Neural crest cell (in vitro differentiated cells): ENCODE measurements at regions not wholly inside any gene's neighbourhood (a gene's known extent, or its start where the extent isn't known, plus 50 kb on each side); places are given as distances from the start of the nearest gene placed in this dataset.
"Not testable (repeated sequence)": the region's sequence is repeated elsewhere in the genome, so short reads cannot be mapped to it uniquely, and the experiment has no call there.

Experiments used
- DNase-seq: peaks from one replicate; pipeline ENCODE4 v3.0.0; 2021; ENCODE audit warnings: low read depth, mixed read lengths, low spot score
- H3K27ac Mint-ChIP-seq: one replicate; pipeline ENCODE4 v1.8.0; 2021; ENCODE audit warnings: mild to moderate bottlenecking, mixed read lengths; ENCODE audit not compliant: unreplicated experiment
- H3K27me3 Mint-ChIP-seq: 2 replicates; pipeline ENCODE4 v1.8.0; 2021; ENCODE audit warnings: low read depth, mild to moderate bottlenecking, mixed read lengths
- H3K36me3 Mint-ChIP-seq: 2 replicates; pipeline ENCODE4 v1.8.0; 2021; ENCODE audit warnings: low read depth, mild to moderate bottlenecking, mixed read lengths
- H3K4me1 Mint-ChIP-seq: 2 replicates; pipeline ENCODE4 v1.8.0; 2021; ENCODE audit warnings: mixed read lengths
- H3K4me3 Mint-ChIP-seq: one replicate; pipeline ENCODE4 v1.8.0; 2021; ENCODE audit warnings: mild to moderate bottlenecking, mixed read lengths
- H3K9me3 Mint-ChIP-seq: 2 replicates; pipeline ENCODE4 v1.8.0; 2021; ENCODE audit warnings: mixed read lengths
- TF ChIP-seq, protein P1 (sequence below): fragments of 200-600 bp; sonication (generic); conservative IDR thresholded peaks from 2 replicates; pipeline ENCODE4 v1.5.0; 2021; ENCODE audit warnings: antibody characterized with exemption, mild to moderate bottlenecking

DNA sequence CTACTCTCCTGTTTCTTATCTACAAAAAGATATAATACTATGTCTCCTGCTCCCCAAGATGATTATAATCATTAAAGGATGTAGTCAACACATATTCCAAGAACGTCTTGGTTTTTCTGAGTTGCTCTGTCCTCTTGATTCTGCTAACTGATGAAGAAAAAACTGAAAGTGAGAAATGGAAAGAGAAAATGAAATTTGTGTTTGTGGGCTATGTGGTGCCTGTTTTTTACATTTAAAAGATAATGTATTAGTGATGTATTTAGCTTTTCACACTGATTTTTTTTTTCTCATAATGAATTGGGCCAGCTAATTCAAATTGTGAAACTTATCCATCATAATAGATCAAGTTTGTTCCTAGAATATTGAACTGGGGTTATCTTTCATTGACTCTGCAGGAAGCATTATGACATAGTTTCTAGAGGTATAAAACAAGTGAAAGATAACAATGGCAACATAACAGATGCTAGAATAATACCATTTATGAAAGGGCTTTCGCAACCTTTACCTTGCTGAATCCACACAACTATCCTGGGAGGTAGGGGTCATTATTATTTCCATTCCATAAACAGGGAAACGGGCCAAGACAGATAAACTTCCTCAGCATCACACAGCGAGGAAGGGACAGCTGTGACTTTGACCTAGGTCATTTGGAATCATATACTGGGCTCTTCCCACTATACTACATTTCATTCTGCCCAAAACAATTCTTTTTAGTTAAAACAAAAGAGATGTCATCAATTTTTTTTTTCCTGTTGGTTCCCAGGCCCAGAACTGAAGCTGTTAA, 336.7 kb downstream of the GJA1 start:
- Mint-ChIP-seq H3K4me1 (peaks cover 11% of the 10 kb centered on the region), H3K9me3 (no peaks in the 10 kb centered on the region), H3K27ac (no peak overlapping the region), H3K36me3 (no peaks in the 10 kb centered on the region), H3K27me3 (no peaks in the 10 kb centered on the region), H3K4me3 (no peak overlapping the region)
- no peak for DNase-seq
- TF ChIP-seq, protein P1, sequence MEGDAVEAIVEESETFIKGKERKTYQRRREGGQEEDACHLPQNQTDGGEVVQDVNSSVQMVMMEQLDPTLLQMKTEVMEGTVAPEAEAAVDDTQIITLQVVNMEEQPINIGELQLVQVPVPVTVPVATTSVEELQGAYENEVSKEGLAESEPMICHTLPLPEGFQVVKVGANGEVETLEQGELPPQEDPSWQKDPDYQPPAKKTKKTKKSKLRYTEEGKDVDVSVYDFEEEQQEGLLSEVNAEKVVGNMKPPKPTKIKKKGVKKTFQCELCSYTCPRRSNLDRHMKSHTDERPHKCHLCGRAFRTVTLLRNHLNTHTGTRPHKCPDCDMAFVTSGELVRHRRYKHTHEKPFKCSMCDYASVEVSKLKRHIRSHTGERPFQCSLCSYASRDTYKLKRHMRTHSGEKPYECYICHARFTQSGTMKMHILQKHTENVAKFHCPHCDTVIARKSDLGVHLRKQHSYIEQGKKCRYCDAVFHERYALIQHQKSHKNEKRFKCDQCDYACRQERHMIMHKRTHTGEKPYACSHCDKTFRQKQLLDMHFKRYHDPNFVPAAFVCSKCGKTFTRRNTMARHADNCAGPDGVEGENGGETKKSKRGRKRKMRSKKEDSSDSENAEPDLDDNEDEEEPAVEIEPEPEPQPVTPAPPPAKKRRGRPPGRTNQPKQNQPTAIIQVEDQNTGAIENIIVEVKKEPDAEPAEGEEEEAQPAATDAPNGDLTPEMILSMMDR = no peak

DNA sequence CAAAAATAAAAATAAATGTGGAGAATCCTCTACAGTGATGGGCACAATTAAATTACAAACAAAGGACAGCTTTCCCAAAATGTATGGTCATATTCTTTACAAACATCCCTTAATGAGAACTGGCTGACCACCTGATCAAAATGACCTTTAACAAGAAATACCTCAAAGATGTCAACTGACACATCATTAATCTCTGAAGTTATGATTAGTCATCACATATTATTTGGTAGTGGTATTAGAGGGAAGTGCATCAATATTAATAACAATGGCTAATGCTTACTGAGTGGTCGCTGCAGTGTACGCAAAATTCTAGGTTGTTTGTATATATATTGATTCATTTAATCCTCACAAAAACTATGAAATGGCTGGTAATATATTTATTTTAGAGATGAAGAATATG, 340.6 kb downstream of the GJA1 start:
- Mint-ChIP-seq H3K9me3 (no peaks in the 10 kb centered on the region), H3K4me3 (no peak overlapping the region), H3K27ac (no peak overlapping the region), H3K4me1 (peaks cover 11% of the 10 kb centered on the region), H3K36me3 (no peaks in the 10 kb centered on the region), H3K27me3 (no peaks in the 10 kb centered on the region)
- TF ChIP-seq, protein P1 = no peak
- DNase-seq = no peak

DNA sequence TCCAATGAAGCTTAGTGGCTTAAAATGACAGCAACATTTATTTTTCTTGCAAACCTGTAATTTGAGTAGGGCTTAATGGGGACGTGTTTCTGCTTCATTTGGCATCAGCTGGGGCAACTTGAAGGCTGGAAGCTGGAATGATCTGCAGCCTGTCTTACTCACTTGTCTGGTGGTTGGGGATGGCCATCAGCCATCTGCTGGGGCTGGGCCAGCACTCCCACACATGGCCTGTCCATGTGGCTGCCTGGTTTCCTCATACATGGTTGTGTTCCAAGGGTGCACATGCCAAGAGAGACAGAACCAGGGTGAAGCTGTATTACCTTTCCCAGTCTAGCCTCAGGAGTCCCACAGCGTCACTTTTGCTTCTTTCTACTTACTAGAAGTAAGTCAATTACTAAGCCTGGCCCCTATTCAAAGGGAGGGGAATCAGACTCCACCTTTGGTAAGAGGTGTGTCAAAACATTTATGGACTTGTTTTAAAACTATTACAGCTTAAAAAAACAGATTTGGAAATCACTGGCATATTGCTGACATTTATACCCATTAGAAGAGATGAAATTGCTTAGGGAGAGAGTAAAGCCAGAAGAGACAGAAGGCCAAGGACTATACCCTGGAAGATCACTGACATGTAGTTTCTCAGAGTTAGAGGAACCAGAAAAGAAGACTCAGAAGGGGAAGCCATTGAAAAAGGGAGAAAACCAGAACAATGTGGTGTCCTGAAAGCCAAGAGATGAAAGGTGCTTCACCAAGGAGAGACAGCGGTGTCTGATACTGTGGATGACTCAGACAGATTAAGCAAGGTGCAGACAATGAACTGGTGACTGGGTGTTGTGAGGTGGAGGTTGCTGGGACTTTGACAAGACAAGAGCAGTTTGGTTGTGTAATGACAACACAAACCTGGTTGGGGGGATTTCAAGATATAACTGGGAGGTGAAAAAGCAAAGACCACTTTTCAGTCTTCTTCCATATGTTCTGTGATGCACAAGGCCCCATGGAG, 345.2 kb downstream of the GJA1 start:
- TF ChIP-seq, protein P1 = no peak
- Mint-ChIP-seq H3K4me1 (no peaks in the 10 kb centered on the region), H3K4me3 (no peak overlapping the region), H3K27me3 (no peaks in the 10 kb centered on the region), H3K9me3 (no peaks in the 10 kb centered on the region), H3K27ac (no peak overlapping the region), H3K36me3 (no peaks in the 10 kb centered on the region)
- DNase-seq = no peak

DNA sequence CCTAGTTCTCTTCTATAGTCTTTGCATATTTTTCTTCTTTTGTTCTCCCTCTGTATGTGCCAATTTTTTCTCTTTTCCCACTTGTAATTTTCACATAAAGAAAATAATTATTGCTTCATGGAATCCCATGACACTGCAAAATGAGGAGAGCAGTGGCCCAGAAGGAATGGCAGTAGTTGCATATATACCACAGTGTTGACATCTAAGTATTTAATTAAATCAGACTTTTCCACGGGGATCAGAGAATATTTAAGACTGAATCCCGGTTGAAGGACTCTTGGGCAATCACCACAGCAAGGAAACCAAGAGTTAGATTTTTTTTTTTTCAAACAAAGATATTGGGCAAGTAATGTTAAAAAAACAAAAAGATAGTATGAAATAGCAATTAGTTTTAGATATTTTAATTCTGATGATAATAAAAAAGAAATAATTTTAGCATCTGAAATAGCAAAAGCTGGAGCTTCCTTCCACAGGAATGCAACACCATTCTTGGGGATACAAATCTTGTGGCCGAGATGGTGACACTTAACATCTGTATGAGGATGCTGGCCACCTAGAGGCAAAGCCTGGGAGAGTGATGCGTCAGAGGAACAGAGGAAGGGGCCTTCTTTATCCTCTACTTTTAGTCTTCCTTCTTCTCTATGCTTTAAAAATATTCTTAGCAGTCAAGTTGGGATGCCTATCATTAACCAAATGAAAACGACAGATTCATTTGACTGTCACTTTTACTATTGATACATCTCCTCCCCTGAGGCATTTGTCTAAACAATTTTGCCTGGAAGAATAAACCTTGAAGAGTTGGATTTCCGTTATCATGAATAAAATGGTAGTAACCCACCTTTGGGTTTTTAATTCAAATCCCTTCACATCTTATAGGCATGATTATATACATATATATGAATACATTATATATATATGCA, 356.2 kb downstream of the GJA1 start:
- Mint-ChIP-seq H3K27me3 (no peaks in the 10 kb centered on the region), H3K27ac (no peak overlapping the region), H3K36me3 (no peaks in the 10 kb centered on the region), H3K9me3 (peaks cover 4% of the 10 kb centered on the region), H3K4me3 (no peak overlapping the region), H3K4me1 (no peaks in the 10 kb centered on the region)
- no peak for DNase-seq
- TF ChIP-seq, protein P1 = no peak

DNA sequence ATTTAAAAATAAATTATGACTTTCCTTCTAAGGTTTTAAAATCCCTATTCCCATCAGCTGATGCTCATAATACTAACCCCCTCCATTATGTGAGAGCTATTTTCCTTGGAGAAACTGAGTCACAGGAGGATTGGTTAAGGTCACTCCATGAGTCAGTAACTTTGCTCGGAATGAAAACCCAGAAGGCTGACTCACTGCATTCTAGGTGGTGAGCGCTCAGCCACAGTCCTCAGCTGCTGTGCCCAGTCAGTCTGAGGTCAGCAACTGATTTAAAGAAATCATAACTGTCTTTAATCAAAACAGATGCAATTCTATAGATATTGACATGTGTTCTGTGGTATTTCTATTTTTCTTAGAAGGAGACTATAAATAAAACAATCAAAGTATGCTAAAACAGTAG, 359.2 kb downstream of the GJA1 start:
- Mint-ChIP-seq H3K9me3 (peaks cover 10% of the 10 kb centered on the region), H3K27ac (no peak overlapping the region), H3K27me3 (no peaks in the 10 kb centered on the region), H3K4me1 (no peaks in the 10 kb centered on the region), H3K4me3 (no peak overlapping the region), H3K36me3 (no peaks in the 10 kb centered on the region)
- TF ChIP-seq, protein P1 = no peak
- no peak for DNase-seq

DNA sequence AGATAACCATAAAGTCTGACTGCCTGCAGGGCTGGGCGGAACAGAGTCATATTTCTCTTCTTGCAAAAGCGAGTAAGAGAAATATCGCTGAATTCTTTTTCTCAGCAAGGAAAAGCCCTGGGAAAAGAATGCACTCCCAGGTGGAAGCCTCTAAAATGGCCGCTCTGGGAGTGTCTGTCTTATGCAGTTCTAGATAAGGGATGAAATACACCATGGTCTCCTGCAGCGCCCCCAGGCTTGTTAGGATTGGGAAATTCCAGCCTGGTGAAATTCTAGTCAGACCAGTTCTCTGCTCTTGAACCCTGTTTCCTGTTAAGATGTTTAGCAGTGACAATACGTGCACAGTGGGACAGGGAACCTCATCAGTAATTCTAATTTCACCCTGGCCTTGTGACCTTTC, 362.2 kb downstream of the GJA1 start:
- not testable (repeated sequence) for H3K4me1 Mint-ChIP-seq, DNase-seq, H3K27me3 Mint-ChIP-seq, H3K4me3 Mint-ChIP-seq, H3K27ac Mint-ChIP-seq, H3K36me3 Mint-ChIP-seq
- peaks cover 19% of the 10 kb centered on the region for H3K9me3 Mint-ChIP-seq

DNA sequence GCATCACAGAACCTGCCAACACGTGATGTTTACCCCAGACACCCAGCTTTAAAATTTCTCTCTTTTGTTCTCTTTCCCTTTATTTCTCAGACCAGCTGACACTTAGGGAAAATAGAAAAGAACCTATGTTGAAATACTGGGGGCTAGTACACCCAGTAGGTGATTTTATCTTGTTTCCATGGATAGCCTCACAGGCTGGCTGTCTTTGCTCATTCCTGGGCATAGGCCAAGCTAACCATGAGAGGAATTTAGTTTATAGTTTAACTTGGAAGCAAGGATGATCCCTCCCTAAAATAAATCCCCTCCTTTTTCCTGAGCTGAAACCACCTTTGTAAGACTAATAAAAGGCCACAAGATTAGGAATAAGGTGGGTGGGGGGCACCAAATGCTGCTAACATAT, 362.7 kb downstream of the GJA1 start:
- H3K27ac Mint-ChIP-seq, H3K27me3 Mint-ChIP-seq, H3K4me1 Mint-ChIP-seq, H3K4me3 Mint-ChIP-seq, H3K36me3 Mint-ChIP-seq, DNase-seq: not testable (repeated sequence)
- peaks cover 19% of the 10 kb centered on the region for H3K9me3 Mint-ChIP-seq
